ENCODE measurements at regions not wholly inside any gene's neighbourhood (a gene's known extent, or its start where the extent isn't known, plus 50 kb on each side); places are given as distances from the start of the nearest gene placed in this dataset.

GRCh38 chr4:20576861-20577260, 123.4 kb upstream of the PACRGL start:
- Histone ChIP-seq H3K27me3 (ENCODE audit: control insufficient read depth, insufficient read depth, low read length) (no peaks in the 10 kb centered on the region), H3K36me3 (replicated peaks; ENCODE audit: control insufficient read depth, insufficient read depth, low read length) (no peaks in the 10 kb centered on the region), H3K4me3 (ENCODE audit: insufficient read depth, low read depth, low read length) (no peak overlapping the region)
- DNase-seq = no peak

DNA sequence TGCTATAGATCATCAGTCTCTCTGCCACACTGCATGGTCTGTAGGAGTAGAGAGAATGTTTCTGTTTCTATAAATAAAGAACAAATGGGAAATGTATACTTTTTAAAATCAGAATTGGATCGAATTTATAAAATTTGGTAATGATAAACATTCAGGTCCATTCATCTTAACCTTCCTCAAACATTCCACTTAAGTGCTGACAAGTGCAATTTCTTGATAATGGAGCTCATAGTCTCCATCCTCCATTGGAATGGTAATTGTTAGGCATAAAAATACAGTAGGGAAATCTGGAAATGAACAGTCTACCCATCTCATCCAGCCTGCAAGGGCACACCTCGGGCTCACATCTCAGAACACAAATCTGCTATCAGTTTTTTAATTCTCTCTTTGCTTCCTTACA, 122.6 kb upstream of the PACRGL start:
- DNase-seq = no peak
- Histone ChIP-seq H3K4me3 (ENCODE audit: insufficient read depth, low read depth, low read length) (no peak overlapping the region), H3K27me3 (ENCODE audit: control insufficient read depth, insufficient read depth, low read length) (no peaks in the 10 kb centered on the region), H3K36me3 (replicated peaks; ENCODE audit: control insufficient read depth, insufficient read depth, low read length) (no peaks in the 10 kb centered on the region)

DNA sequence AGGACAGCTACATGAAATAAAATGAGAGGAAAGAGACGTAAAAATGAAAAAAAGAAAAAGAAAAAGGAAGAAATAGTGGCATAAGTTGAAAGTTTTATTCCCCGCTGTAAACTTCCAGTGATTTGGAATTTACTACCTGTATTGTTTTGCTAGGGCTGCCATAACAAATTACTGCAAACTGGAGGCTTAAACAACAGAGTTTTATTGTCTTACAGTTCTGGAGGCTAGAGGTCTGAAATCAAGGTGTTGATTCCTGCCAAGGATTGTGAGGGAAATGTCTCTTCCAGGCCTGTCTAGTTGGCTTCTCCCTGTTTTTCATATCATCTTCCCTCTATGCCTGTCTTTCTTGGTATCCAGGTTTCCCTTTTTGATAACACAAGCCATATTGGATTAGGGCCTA, 119.4 kb upstream of the PACRGL start:
- Histone ChIP-seq H3K36me3 (replicated peaks; ENCODE audit: control insufficient read depth, insufficient read depth, low read length) (no peaks in the 10 kb centered on the region), H3K27me3 (ENCODE audit: control insufficient read depth, insufficient read depth, low read length) (no peaks in the 10 kb centered on the region), H3K4me3 (ENCODE audit: insufficient read depth, low read depth, low read length) (no peak overlapping the region)
- DNase-seq = no peak

- no peak overlapping the region for H3K4me3 ChIP-seq (ENCODE audit: insufficient read depth, low read depth, low read length)
- no peaks in the 10 kb centered on the region for H3K27me3 ChIP-seq (ENCODE audit: control insufficient read depth, insufficient read depth, low read length)
- no peaks in the 10 kb centered on the region for H3K36me3 ChIP-seq (replicated peaks; ENCODE audit: control insufficient read depth, insufficient read depth, low read length)
- no peak for DNase-seq
These were observed 110.8 kb upstream of the PACRGL start for GRCh38 chr4:20589436-20589835.

DNA sequence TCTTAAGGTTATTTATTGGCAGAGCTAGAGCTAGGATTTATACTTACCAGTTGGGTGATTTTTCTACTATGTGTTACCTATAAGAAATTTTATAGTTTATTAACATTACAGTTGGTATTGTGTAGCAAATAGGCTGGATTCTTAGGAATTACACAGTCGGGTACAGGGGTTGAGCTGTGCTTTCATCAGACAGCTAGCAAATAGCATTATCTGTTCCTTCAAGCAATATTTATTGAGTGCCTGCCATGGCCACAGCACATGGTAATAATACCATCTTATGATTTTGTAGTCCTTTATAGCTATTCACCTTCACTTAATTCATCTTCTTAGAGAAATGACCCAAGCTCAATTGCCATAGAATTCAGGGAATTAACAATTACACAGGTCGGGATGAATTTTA, 109.4 kb upstream of the PACRGL start:
- DNase-seq = no peak
- Histone ChIP-seq H3K4me3 (ENCODE audit: insufficient read depth, low read depth, low read length) (no peak overlapping the region), H3K36me3 (replicated peaks; ENCODE audit: control insufficient read depth, insufficient read depth, low read length) (no peaks in the 10 kb centered on the region), H3K27me3 (ENCODE audit: control insufficient read depth, insufficient read depth, low read length) (no peaks in the 10 kb centered on the region)

DNA sequence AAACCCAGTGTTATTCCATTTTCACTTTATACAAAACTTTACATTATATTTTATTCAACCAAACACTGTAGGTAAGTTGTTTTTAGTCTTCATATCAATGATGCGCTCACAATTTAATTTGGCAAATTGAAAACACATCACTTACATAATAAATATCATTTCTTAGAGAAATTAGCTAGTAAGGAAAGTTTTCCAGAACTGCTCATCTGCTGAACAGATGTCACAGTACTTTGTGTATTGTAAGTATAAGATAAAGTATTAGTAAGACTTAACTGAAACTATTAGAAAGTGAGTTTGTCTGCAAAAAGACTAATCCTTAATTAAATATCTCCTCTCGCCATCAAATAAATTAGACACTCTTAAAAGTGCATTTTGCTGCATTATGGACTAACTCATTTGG, 108.7 kb upstream of the PACRGL start:
- no peaks in the 10 kb centered on the region for H3K27me3 ChIP-seq (ENCODE audit: control insufficient read depth, insufficient read depth, low read length)
- H3K36me3 ChIP-seq (replicated peaks; ENCODE audit: control insufficient read depth, insufficient read depth, low read length) = no peaks in the 10 kb centered on the region
- H3K4me3 ChIP-seq (ENCODE audit: insufficient read depth, low read depth, low read length) = no peak overlapping the region
- DNase-seq = no peak

- H3K36me3 ChIP-seq (replicated peaks; ENCODE audit: control insufficient read depth, insufficient read depth, low read length) = no peaks in the 10 kb centered on the region
- H3K4me3 ChIP-seq (ENCODE audit: insufficient read depth, low read depth, low read length) = no peak overlapping the region
- H3K27me3 ChIP-seq (ENCODE audit: control insufficient read depth, insufficient read depth, low read length) = no peaks in the 10 kb centered on the region
- no peak for DNase-seq
These were observed 108.2 kb upstream of the PACRGL start for GRCh38 chr4:20592013-20592412.

- Histone ChIP-seq H3K36me3 (replicated peaks; ENCODE audit: control insufficient read depth, insufficient read depth, low read length) (no peaks in the 10 kb centered on the region), H3K27me3 (ENCODE audit: control insufficient read depth, insufficient read depth, low read length) (no peaks in the 10 kb centered on the region), H3K4me3 (ENCODE audit: insufficient read depth, low read depth, low read length) (no peak overlapping the region)
- DNase-seq = no peak
These were observed 107.6 kb upstream of the PACRGL start for GRCh38 chr4:20592663-20593062.

GRCh38 chr4:20598626-20599025, 101.6 kb upstream of the PACRGL start:
- no peak for DNase-seq
- H3K27me3 ChIP-seq (ENCODE audit: control insufficient read depth, insufficient read depth, low read length) = no peaks in the 10 kb centered on the region
- H3K36me3 ChIP-seq (replicated peaks; ENCODE audit: control insufficient read depth, insufficient read depth, low read length) = no peaks in the 10 kb centered on the region
- no peak overlapping the region for H3K4me3 ChIP-seq (ENCODE audit: insufficient read depth, low read depth, low read length)

- no peak for DNase-seq
- Histone ChIP-seq H3K4me3 (ENCODE audit: insufficient read depth, low read depth, low read length) (no peak overlapping the region), H3K36me3 (replicated peaks; ENCODE audit: control insufficient read depth, insufficient read depth, low read length) (no peaks in the 10 kb centered on the region), H3K27me3 (ENCODE audit: control insufficient read depth, insufficient read depth, low read length) (no peaks in the 10 kb centered on the region)
These were observed 96.5 kb upstream of the PACRGL start for GRCh38 chr4:20603671-20604313.

DNA sequence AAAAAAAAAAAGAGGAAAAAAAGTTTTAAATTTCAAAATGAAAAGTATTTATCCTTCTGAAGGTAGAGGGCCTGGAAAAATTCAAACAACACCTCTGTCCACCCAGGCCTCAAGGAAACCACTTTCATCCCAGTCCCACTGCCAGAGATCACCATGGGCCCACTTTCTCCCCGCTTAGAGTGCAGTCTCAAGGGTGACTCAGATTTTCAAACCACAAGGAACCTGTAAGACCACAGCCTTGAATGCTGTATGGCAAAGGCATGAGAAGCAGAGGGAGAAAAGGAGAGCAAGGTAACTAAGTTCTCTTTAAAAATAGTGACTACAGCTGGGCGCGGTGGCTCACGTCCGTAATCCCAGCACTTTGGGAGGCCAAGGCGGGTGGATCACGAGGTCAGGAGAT, 87.9 kb upstream of the PACRGL start:
- no peaks in the 10 kb centered on the region for H3K27me3 ChIP-seq (ENCODE audit: control insufficient read depth, insufficient read depth, low read length)
- no peak for DNase-seq
- H3K36me3 ChIP-seq (replicated peaks; ENCODE audit: control insufficient read depth, insufficient read depth, low read length) = no peaks in the 10 kb centered on the region
- H3K4me3 ChIP-seq (ENCODE audit: insufficient read depth, low read depth, low read length) = no peak overlapping the region

DNA sequence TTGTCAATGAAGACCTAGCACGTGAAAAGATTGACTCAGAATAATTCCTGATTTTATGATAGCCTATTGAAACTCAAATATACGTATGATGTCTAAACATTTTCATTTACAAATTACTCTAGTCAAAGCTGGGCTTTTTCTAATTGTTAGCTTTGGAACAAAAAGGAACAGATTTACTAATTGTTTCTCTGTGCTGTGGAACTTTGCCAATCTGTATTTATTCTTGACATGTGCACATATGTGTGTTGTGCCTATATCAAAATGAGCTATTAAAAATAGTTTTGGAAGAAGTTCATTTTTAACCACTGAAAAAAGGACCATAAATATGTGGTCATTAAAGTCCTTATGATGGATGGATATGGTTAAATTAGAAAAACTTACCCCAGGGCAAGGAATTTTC, 85.4 kb upstream of the PACRGL start:
- no peak for DNase-seq
- Histone ChIP-seq H3K27me3 (ENCODE audit: control insufficient read depth, insufficient read depth, low read length) (no peaks in the 10 kb centered on the region), H3K4me3 (ENCODE audit: insufficient read depth, low read depth, low read length) (no peak overlapping the region), H3K36me3 (replicated peaks; ENCODE audit: control insufficient read depth, insufficient read depth, low read length) (no peaks in the 10 kb centered on the region)

GRCh38 chr4:20615486-20616260, 84.6 kb upstream of the PACRGL start:
- Histone ChIP-seq H3K27me3 (ENCODE audit: control insufficient read depth, insufficient read depth, low read length) (no peaks in the 10 kb centered on the region), H3K4me3 (ENCODE audit: insufficient read depth, low read depth, low read length) (no peak overlapping the region), H3K36me3 (replicated peaks; ENCODE audit: control insufficient read depth, insufficient read depth, low read length) (no peaks in the 10 kb centered on the region)
- no peak for DNase-seq

DNA sequence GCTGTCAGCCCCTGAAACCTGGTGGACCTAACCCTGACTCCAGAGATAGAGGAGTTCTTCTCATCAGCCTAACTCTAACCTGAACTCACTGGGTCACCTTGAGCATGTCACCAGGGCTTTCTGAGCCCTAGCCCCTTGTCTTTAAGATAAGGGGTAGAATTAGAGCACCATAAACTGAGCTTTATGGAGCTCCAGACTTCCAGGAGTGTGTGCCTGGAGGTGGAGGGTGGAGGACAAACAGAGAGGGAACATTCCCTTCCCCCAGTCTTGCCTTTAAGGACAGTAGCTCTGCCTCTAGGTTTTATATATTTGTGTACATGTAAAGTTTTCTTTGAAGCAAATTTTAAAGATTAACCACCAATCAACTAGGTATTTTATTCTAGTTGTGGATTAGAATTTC, 83.9 kb upstream of the PACRGL start:
- Histone ChIP-seq H3K27me3 (ENCODE audit: control insufficient read depth, insufficient read depth, low read length) (no peaks in the 10 kb centered on the region), H3K36me3 (replicated peaks; ENCODE audit: control insufficient read depth, insufficient read depth, low read length) (no peaks in the 10 kb centered on the region), H3K4me3 (ENCODE audit: insufficient read depth, low read depth, low read length) (no peak overlapping the region)
- DNase-seq = no peak

- Histone ChIP-seq H3K36me3 (replicated peaks; ENCODE audit: control insufficient read depth, insufficient read depth, low read length) (no peaks in the 10 kb centered on the region), H3K4me3 (ENCODE audit: insufficient read depth, low read depth, low read length) (no peak overlapping the region), H3K27me3 (ENCODE audit: control insufficient read depth, insufficient read depth, low read length) (no peaks in the 10 kb centered on the region)
- no peak for DNase-seq
These were observed 83.4 kb upstream of the PACRGL start for GRCh38 chr4:20616848-20617247.
